Neural crest cell (in vitro differentiated cells): ENCODE measurements at regions not wholly inside any gene's neighbourhood (a gene's known extent, or its start where the extent isn't known, plus 50 kb on each side); places are given as distances from the start of the nearest gene placed in this dataset.

Experiments used
- DNase-seq: peaks from one replicate; pipeline ENCODE4 v3.0.0; 2021; ENCODE audit warnings: low read depth, mixed read lengths, low spot score
- H3K27ac Mint-ChIP-seq: one replicate; pipeline ENCODE4 v1.8.0; 2021; ENCODE audit warnings: mild to moderate bottlenecking, mixed read lengths; ENCODE audit not compliant: unreplicated experiment
- H3K27me3 Mint-ChIP-seq: 2 replicates; pipeline ENCODE4 v1.8.0; 2021; ENCODE audit warnings: low read depth, mild to moderate bottlenecking, mixed read lengths
- H3K36me3 Mint-ChIP-seq: 2 replicates; pipeline ENCODE4 v1.8.0; 2021; ENCODE audit warnings: low read depth, mild to moderate bottlenecking, mixed read lengths
- H3K4me1 Mint-ChIP-seq: 2 replicates; pipeline ENCODE4 v1.8.0; 2021; ENCODE audit warnings: mixed read lengths
- H3K4me3 Mint-ChIP-seq: one replicate; pipeline ENCODE4 v1.8.0; 2021; ENCODE audit warnings: mild to moderate bottlenecking, mixed read lengths
- H3K9me3 Mint-ChIP-seq: 2 replicates; pipeline ENCODE4 v1.8.0; 2021; ENCODE audit warnings: mixed read lengths
- TF ChIP-seq, protein P1 (sequence below): fragments of 200-600 bp; sonication (generic); conservative IDR thresholded peaks from 2 replicates; pipeline ENCODE4 v1.5.0; 2021; ENCODE audit warnings: antibody characterized with exemption, mild to moderate bottlenecking

DNA sequence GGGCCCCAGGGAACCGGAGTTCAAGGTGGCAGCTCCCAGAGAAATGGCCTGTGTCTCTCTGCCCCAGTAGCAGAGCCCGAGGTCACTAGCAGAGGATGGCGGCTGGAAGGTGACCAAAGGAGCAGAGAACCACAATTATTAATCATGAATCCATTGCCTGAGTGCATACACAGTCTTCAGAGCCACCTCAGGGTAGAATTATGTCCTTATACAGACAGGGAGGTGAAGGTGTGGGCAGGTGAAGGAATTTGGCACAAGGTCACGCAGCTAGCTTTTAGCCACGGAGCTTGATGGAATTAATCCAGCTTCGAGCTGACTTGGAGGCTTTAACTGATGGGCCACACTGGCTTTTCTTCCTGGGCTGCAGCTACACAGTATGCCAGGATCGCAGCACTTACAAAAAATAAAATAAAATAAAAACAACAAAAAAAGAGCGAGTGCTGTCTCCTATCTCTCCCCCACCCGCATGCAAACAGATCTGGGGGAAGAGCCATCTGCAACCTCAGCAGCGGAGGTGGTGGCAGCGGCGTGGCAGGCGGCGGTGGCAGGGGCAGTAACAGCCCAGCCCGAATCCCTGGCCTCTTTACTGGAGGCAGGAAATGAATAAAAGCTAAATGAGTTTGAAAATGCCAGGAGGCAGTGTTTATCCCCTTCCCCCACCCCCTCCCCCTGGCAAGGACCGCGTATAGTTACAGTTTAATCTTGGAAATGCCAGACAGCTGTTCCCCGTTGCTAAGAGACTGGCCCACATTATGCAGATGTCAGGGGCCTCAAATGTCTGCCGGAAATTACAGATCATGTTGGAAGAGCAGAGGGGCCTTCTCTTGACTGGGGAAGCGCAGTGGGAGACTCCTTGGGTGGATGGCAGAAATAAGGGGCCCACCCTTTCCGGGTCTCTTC, 93.5 kb downstream of the LRRC74A start:
- no peak for DNase-seq
- no peaks in the 10 kb centered on the region for H3K9me3 Mint-ChIP-seq
- H3K4me3 Mint-ChIP-seq = peak overlapping the region; percentile 75
- H3K27ac Mint-ChIP-seq = peak overlapping the region; percentile 94
- TF ChIP-seq, protein P1, sequence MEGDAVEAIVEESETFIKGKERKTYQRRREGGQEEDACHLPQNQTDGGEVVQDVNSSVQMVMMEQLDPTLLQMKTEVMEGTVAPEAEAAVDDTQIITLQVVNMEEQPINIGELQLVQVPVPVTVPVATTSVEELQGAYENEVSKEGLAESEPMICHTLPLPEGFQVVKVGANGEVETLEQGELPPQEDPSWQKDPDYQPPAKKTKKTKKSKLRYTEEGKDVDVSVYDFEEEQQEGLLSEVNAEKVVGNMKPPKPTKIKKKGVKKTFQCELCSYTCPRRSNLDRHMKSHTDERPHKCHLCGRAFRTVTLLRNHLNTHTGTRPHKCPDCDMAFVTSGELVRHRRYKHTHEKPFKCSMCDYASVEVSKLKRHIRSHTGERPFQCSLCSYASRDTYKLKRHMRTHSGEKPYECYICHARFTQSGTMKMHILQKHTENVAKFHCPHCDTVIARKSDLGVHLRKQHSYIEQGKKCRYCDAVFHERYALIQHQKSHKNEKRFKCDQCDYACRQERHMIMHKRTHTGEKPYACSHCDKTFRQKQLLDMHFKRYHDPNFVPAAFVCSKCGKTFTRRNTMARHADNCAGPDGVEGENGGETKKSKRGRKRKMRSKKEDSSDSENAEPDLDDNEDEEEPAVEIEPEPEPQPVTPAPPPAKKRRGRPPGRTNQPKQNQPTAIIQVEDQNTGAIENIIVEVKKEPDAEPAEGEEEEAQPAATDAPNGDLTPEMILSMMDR = no peak
- H3K27me3 Mint-ChIP-seq = no peaks in the 10 kb centered on the region
- H3K4me1 Mint-ChIP-seq = peaks cover 89% of the 10 kb centered on the region
- no peaks in the 10 kb centered on the region for H3K36me3 Mint-ChIP-seq
